Kasumi-1 (cell line): ENCODE measurements at regions not wholly inside any gene's neighbourhood (a gene's known extent, or its start where the extent isn't known, plus 50 kb on each side); places are given as distances from the start of the nearest gene placed in this dataset.

Experiments
- DNase-seq, 2 experiments: peaks; one replicate each; lab custom pipeline; 2025; lab: John Stamatoyannopoulos, UW

DNA sequence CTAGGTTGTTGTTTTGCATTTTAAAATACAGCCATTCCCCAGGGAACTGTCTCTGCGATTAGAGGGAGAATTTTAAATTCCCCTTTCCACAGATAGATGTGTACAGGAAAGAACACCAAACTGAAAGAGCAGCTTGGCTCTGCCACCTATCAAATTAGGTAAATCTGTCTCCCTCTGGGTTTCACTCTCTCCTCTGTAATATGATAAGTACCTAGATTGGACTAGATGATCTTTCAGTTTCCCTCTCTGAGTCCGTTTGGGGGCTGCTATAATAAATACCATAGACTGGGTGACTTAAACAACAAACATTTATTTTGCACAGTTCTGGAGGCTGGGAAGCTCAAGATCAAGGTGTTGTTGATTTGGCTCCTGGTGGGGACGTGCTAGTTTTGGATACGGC lies 186.0 kb downstream of the KIF20B start:
- DNase-seq: no peak

DNA sequence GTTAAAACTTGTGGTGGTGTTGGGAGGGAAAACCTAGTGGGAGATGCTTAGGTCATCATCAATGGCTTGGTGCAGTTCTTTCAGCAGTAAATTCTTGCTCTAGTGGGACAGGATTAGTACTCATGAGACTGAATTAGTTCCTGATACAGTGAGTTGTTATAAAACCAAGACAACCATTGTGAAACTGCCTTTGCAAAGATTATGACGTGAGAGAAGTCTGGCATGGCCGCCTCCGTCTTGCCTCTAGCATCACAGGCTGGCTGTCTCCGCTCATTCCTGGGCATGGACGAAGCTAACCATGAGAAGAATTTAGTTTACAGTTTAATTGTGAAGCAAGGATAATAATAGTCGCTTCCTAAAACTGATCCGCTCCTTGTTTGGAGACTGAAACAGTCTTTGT lies 186.4 kb downstream of the KIF20B start:
- DNase-seq: no peak

DNA sequence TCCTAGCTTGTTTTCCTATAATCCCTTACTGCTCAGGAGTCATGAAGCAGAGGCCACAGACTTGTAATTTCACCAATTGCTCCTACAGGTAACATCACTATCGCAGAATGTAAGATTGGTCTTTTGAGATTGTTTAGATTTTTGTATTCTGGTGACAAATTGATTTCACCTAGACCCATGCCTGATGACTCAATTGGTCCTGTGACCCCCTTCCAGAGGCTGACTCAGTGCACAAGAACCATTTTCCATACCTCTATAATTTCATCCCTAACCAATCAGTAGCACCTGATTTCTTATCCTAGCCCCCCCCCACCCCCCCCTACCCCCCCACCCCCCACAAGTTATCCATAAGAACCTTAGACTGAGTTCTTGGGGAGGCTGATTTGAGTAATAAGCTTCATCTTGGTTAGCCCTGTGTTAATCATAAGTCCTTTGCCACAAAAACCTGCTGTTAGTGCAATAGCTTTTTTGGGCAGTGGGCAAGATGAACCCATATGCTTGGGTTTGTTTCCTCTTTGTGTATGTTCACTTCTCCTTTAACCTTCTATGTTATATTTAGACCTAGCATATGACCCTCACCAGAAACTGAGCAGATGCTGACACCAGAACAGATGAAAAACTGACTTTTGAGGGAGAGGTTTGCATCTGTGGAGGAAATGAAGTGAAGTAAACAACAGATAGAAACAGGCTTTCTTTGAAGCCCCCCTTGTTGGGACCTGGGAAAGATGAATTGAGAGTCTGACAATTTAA lies 187.1 kb downstream of the KIF20B start:
- peak; percentile 88 to 90 for DNase-seq

DNA sequence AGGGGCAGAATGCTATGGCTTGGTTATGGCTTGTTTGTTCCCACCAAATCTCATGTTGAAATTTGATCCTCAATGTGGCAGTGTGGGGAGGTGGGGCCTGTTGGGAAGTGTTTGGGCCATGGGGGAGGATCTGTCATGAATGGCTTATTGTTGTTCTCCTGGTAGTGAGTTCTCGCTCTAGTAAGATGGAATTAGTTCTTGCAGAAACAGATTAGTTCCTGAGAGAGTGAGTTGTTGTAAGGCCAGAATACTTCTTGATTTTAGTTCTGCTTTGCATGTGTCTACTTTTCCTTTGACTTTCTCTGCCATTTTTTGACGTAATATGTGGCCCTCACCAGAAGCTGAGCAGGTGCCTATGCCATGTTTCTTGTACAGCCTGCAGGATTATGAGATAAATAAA lies 188.2 kb downstream of the KIF20B start:
- DNase-seq: peak in 1 of 2 experiments; percentile 7

DNA sequence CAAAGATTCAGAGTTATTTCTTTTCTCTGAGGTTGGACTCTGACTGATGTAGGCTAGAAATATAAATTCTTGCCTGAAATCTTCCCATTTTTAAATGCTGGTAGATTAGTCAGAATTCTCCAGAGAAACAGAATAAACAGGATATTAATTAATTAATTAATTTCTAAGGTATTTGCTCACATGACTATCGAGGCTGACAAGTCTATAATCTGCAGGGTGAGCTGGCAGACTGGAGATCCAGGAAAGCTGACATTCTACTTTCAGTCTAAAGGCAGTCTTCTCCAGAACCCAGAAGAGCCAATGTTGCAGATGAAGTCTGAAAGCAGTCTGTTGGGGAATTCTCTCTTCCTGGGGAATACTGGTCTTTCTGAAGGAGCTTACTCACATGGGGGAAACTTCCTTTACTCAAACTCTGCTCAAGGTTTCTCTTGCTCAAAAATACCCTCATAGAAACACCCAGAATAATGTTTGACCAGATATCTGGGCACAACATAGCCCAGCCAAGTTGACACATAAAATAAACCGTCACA lies 189.7 kb downstream of the KIF20B start:
- DNase-seq: no peak

DNA sequence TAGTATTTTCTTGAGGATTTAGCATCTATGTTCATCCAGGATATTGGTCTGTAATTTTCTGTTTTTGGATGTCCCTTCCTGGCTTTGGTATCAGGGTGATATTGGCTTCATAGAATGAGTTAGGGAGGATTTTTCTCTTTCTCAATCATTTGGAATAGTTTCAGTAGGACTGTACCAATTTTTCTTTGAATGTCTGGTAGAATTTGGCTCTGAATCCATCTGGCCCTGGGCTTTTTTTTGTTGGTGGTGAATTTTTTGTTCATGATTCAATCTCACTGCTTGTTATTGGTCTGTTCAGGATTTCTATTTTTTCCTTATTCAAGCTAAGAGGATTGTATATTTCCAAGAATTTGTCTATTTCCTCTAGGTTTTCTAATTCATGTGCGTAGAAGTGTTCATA lies 192.7 kb downstream of the KIF20B start:
- DNase-seq: no peak

DNA sequence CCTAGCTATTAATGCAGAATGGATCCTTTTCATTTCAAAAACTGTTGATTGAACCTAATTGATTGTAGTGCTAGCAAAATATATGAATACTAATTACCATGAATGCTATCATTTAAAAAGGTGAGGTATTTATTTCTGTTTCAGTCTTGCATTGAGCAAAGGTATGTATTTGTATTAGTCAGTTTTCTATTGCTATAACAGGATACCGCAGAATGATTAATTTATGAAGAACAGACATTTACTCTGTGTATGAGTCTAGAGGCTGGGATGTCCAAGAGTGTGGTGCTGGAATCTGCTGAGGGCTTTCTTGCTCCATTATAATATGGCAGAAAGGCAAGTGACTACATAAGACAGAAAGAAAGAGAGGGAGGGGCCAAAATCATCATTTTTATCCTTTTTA lies 199.2 kb downstream of the KIF20B start:
- no peak for DNase-seq

DNA sequence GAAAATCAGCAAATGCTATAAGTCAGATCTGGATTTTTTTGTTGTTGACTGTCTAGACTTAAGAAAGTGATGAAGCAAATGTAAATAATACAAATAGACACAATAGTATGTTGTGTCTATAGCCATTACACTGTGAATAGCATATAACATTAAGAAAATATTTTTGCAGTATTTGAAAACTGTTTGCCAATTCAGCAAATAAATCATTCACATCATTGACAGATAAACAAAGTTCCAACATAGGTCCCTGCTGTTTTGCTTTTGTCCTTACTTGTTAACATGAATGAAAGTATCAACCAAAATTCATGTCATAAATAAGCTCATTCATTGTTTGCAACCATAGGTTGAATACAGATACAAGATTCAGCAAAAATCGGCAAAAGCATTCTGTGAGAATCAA lies 200.5 kb downstream of the KIF20B start:
- no peak for DNase-seq

DNA sequence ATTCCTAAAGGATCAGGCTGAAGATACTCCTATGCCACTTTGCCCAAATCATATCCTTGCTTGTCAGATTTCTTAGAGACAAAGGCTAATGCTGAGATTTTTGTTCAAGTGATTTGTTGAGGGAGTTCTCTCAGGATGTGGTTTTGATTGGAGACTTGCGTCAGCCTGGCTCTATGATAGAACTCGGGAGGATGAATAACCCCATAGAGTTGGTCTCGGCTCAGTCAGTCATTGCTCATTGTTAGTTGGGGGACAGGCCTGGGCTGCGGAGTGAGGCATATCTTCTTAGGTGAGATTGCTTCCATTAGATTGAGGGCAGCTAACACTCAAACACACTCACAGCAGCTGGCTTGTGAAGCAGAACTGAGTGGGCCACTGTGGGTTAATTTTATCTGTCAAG lies 203.4 kb downstream of the KIF20B start:
- DNase-seq: no peak

DNA sequence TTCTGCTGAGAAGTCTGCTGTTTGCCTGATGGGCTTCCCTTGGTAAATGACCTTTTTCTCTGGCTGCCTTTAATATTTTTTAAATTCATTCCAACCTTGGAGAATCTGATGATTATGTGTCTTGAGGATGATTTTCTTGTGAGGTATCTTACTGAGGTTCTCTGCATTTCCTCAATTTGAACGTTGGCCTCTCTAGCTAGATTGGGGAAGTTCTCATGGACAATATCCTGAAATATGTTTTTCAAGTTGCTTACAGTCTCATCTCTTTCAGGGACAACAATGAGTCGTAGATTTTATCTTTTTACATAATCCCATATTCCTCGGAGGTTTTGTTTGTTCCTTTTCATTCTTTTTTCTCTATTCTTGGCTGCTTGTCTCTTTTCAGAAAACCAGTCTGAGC lies 208.4 kb downstream of the KIF20B start:
- DNase-seq: peak; percentile 42 to 57

DNA sequence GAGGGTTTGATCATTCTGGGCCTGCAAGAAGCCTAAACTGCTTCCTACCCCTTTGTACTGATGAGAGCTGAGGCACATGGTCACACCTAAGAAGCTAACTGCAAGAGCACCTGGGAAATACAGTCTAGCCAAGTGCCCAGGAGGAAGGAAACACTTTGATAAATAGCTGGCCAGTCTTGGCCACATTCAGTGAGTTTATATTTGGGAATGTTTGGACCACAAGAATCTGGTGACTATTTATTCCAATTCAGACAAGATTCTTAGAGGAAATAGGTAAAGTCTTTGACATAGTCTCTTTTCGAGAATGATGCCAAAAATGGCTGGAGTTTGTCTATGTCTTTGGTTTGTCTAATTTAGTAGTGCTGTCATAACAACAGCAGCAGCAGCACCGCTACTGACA lies 213.6 kb downstream of the KIF20B start:
- no peak for DNase-seq

DNA sequence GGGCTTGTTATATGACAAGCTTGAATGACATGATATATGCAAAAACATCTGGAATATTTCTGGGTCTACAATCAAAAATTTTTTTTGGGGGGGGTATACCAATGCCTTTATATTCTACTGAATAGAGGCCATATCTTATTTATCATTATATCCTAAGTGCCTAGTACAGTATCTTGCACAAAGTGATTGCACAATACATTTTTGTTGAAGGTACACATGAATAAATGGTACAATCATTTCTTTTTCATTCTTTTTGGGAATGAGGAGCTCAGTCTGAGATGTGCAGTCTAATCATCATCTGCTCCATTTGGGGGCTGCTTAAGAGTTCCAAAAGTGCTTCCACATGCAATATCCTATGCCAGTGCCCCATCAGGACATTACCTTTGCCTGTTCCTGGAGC lies 214.6 kb downstream of the KIF20B start:
- DNase-seq: no peak

DNA sequence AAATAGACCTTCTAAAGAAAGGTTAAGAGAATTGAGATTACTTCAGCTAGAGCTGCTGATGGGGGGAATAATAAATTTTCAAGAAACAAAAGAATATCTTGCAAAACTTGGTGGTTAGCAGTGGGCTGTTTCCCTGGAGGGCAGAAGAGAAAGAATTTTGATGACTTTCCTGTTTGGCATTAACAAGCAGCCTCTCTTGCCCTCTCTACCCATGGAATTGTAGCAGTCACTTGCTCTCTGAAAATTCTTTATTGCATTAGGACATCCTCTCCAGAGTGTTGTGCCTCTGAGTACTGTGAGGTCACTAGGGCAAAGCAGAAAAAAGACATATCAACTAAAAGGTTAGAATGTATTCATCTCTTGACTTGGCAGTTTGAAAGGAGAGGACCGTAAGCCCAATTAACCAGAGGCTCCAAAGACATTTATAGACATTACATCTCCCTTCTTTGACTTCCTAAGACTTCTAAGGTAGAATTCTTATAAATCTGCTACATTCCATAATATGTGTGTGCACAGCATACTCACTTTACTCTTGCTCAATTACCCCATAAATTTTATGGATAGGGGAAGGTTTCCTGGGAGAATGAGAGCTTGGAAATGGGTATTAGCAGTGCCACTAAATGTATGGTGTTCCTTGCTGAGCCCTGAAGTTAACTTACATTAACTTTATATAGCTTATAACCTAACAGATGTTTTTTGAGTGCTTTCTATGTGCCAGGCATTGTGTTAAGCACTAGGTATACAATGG lies 215.3 kb downstream of the KIF20B start:
- DNase-seq: no peak

DNA sequence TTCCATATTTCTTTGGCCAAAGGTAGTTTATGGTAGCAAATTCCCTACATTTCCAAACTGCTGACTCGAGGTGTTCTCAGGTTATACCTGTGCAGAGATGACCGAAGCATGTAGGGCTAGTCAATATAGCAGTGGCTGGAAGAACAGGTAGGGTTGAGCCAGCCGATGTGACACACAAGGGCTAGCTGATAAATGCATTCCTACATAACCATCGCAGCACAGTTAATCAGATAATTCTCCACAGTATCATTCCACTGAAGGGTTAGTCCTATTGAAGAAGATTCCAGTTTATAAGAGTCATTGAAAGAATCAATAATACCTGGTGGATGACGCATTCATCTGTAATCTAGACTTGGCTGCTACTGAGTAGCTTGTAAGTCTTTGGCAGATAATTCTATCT lies 220.0 kb downstream of the KIF20B start:
- no peak for DNase-seq

DNA sequence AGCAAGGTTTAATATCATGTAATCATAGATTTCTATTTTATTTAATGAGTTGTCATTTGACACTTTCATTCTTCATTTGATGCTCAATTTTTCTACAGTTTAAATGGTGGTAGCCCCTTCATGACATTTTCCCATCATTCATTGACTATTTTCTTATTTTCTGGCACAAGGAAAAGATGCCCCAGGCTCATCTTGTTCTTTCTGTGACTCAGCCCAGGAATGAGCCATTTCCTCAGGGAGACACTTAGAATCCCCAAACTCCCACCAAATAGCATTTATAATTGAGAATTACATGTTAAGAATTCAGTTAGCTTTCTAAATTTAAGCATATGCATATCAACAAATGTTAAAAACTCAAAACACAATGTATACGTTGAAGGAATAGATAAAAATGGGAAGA lies 222.3 kb downstream of the KIF20B start:
- DNase-seq: no peak

DNA sequence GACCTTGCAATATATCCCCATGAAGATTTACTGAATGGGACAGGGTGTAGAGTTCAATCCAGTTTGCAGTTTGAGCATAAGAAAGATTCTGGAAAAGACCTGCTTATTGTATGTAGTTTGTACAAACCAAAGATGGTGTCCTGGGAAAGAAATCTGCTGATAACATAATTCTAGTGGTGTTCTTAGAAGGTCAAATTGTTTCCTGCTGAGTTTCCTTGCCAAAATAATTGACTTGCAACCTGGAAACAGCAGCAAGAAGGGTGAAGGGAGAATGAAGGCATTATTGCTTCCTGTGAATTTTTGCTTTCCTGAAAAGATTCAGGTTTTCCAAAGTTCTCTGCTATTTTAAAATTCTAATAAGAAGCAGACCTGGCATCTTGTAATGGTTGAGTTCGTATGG lies 222.9 kb downstream of the KIF20B start:
- DNase-seq: no peak

DNA sequence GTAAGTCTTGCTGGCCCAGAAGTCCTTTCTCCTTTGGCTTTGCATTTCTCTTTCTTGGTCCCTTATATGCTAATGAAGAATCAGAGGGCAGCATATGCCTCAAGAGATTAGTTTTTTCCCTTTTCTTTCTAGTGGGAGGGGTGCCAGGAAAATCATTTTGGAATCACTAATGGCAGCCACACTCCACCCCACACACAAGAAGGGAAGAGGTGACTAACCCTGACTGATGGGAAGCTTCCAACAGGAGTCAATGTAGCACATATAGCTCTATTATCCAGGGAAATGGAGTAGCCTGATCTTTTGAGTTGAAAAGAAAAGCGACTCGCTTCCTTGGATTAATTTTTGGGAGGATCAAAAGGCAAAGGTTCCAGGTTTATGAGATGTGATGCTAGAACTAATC lies 225.3 kb downstream of the KIF20B start:
- DNase-seq: no peak

DNA sequence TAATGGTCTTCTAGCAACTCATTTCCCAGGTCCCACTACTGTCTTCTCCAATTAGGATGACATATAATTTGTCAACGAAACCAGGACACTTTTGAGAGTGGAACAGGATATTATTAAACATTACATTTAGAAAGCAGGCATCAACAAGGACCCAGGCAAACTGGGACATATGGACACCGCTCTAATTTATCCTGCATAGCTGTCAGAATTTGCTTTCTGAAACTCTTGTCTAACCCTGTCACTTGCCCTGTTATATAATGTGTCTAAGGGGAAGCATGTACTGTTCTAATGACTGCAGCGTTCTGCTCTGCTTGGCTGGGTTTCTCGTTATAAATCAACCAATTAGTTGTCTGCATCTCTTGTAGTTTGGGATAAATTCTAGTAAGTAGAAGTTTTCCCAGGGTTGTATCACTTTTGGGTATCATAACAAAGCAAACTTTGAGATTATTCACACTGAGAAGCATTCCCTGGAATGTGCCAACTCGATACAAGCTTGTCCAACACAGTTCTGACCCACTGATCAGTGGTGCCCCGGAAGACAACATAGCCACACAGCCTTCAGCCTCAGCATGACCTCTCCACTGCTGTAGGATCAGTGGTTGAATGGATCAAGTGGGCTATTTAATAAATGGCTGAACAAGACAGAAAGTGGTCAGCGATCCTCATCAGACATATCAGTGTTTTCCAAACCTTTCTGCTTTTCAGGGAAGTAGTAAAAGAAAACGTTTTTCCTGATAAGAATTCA lies 228.1 kb downstream of the KIF20B start:
- no peak for DNase-seq

DNA sequence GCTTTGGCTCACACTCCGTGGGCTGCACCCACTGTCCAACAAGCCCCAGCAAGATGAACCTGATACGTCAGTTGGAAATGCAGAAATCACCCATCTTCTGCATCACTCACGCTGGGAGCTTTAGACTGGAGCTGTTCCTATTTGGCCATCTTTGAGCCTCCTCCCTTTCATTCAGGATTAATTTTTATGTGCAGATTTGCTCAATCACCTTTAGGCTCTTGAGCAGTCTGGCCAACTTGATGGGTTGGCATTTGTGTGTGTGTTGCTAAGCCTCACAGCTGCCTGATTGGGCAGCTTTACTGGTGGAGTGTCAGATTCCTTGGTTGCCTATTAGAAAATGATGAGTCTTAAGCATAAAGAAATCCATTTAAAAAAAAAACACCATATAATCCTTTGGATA lies 236.1 kb downstream of the KIF20B start:
- no peak for DNase-seq

DNA sequence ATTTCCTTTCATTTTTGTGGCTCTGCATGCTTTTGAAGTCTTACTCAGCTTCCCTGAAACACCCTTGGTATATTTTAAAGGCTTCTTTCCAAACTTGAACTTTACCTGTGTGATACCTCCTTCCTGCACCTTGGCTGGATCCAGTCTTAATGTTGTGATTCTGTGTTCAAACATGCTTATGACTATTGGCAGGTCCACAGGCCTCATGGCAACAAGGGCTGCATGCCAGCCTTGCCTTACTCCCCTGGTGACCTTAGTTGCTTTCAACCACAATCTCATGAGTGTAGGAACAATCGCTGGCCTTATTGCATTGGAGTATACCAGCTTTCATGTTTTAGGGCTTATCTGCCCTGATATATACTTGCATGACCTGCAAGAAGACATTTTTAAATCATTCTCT lies 238.7 kb downstream of the KIF20B start:
- DNase-seq: no peak

DNA sequence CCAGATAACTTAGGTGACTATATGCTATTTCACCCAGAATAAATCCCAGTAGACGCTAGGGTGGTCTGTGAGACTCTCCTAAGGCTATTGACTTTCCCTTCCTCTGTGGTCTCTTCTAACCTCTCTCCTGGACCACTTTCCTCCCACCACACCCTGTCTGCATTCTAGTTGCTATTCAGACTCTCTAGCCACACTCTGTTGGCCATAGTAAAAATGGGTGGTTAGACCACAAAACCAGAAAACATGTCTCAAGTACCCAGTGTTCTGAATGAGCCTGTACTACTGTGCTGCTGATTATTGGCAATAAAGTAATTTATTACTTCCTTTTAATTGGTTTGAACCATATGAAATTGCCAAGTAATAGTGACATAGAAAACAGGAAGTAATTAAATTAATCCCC lies 240.8 kb downstream of the KIF20B start:
- DNase-seq: no peak

DNA sequence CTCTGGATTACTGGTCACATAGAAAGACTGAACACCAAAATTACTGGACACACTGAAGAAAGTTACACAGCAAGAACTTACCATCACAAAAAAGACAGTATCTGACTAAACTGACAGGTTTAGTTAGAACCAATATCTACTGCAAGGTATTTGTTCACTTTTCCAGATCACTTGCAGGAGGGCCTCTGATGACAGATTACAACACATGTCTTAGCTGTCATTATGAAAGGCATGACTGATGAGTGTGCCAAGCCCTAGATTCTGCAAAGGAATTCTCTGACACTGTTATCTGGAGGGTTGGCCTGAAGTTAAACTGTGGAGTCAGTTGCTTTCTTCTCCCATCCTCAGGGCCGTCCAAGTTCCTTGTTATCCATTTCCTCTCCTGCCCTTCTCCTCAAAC lies 242.7 kb downstream of the KIF20B start:
- no peak for DNase-seq

DNA sequence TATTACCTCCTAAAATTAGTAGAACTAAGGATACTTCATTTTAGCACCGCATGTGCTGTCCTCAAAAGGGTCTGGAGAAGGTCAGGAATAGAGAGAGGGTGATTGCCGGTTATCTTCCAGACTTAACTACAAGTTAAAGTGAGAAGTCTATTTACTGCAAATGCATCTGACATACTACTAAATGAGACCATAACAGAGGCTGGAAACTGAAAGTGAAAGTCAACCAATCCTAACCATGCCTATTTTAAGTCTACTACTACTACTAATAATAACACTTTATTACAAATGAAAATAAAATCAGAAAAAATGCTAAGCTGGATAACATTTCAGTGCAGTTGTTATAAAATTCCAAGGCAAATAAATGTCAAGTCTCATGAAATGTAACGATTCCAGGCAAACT lies 244.7 kb downstream of the KIF20B start:
- no peak for DNase-seq
